A549 (cell line): ENCODE measurements at regions not wholly inside any gene's neighbourhood (a gene's known extent, or its start where the extent isn't known, plus 50 kb on each side); places are given as distances from the start of the nearest gene placed in this dataset.

Experiments
- CBX2 ChIP-seq: fragments of 200-600 bp; sonication (generic); IDR thresholded peaks from 2 replicates; pipeline ENCODE4 v1.6.1; 2016; ENCODE audit warnings: low read depth, mild to moderate bottlenecking, borderline replicate concordance
- EHMT2 ChIP-seq: fragments of 200-600 bp; sonication (generic); IDR thresholded peaks from 2 replicates; pipeline ENCODE4 v1.6.1; 2016; ENCODE audit warnings: antibody characterized with exemption, low read depth, mild to moderate bottlenecking, moderate library complexity
- JUN ChIP-seq, 2 experiments: fragments of >200 bp; sonication (Bioruptor Twin); formaldehyde crosslinking; IDR thresholded peaks; 2 replicates in 1 of 2; 3 replicates in 1 of 2; pipeline ENCODE4 v1.6.1; 2016 to 2017
- MYC ChIP-seq: IDR thresholded peaks from 2 replicates; pipeline ENCODE4 v1.6.1; 2012; ENCODE audit warnings: mild to moderate bottlenecking, inconsistent platforms, low read length, improper control_type of control experiment, borderline replicate concordance
- NPAS2 ChIP-seq: fragments of 250-450 bp; sonication (Bioruptor Pico); IDR thresholded peaks from 2 replicates; pipeline ENCODE4 v1.8.0; 2022; ENCODE audit warnings: mild to moderate bottlenecking, moderate library complexity, borderline replicate concordance
- PHF8 ChIP-seq: fragments of 200-600 bp; sonication (generic); IDR thresholded peaks from 2 replicates; pipeline ENCODE4 v1.6.1; 2016; ENCODE audit warnings: low read depth, mild to moderate bottlenecking, antibody characterized with exemption, moderate library complexity, borderline replicate concordance
- POLR2A ChIP-seq: IDR thresholded peaks from 2 replicates; pipeline ENCODE4 v1.6.1; 2012; ENCODE audit warnings: mild to moderate bottlenecking, low read length
- TF ChIP-seq, protein P1 (sequence below): fragments of >200 bp; sonication (Bioruptor Twin); formaldehyde crosslinking; IDR thresholded peaks from 3 replicates; pipeline ENCODE4 v1.5.1; 2016
- TF ChIP-seq, protein P2 (sequence below): IDR thresholded peaks from 2 replicates; pipeline ENCODE4 v1.6.1; 2012
- TF ChIP-seq, protein P3 (sequence below): fragments of 200-600 bp; sonication (generic); IDR thresholded peaks from 2 replicates; pipeline ENCODE4 v1.6.1; 2016; ENCODE audit warnings: antibody characterized with exemption, mild to moderate bottlenecking, moderate library complexity

DNA sequence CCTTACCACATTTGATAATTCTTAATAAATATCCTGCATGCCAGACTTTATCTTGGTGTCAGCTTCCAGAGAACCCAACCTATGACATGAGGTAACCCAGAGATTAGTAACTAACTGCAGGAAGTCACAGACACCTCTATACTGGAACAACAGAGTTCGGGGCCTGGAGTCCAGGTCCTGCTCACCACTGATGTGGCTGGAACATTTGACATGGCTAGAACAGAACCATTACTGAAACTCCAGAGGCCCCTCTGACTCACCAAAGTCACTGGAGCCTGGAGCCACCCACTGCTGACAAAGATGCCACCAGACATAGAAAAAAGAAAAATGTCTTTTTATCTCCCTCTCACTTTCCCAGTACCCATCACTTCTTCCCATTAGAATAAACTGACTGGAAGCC, 403.7 kb downstream of the MID1IP1 start:
- TF ChIP-seq JUN (IDR thresholded peaks at IDR 0.05), result no peak
- no peak for TF ChIP-seq POLR2A
- TF ChIP-seq, protein P1, sequence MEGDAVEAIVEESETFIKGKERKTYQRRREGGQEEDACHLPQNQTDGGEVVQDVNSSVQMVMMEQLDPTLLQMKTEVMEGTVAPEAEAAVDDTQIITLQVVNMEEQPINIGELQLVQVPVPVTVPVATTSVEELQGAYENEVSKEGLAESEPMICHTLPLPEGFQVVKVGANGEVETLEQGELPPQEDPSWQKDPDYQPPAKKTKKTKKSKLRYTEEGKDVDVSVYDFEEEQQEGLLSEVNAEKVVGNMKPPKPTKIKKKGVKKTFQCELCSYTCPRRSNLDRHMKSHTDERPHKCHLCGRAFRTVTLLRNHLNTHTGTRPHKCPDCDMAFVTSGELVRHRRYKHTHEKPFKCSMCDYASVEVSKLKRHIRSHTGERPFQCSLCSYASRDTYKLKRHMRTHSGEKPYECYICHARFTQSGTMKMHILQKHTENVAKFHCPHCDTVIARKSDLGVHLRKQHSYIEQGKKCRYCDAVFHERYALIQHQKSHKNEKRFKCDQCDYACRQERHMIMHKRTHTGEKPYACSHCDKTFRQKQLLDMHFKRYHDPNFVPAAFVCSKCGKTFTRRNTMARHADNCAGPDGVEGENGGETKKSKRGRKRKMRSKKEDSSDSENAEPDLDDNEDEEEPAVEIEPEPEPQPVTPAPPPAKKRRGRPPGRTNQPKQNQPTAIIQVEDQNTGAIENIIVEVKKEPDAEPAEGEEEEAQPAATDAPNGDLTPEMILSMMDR, result no peak
- no peak for TF ChIP-seq EHMT2
- no peak for TF ChIP-seq MYC
- no peak for TF ChIP-seq NPAS2 (CRISPR knock-in tag)
- TF ChIP-seq, protein P2, sequence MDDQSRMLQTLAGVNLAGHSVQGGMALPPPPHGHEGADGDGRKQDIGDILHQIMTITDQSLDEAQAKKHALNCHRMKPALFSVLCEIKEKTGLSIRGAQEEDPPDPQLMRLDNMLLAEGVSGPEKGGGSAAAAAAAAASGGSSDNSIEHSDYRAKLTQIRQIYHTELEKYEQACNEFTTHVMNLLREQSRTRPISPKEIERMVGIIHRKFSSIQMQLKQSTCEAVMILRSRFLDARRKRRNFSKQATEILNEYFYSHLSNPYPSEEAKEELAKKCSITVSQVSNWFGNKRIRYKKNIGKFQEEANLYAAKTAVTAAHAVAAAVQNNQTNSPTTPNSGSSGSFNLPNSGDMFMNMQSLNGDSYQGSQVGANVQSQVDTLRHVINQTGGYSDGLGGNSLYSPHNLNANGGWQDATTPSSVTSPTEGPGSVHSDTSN, result no peak
- TF ChIP-seq, protein P3, sequence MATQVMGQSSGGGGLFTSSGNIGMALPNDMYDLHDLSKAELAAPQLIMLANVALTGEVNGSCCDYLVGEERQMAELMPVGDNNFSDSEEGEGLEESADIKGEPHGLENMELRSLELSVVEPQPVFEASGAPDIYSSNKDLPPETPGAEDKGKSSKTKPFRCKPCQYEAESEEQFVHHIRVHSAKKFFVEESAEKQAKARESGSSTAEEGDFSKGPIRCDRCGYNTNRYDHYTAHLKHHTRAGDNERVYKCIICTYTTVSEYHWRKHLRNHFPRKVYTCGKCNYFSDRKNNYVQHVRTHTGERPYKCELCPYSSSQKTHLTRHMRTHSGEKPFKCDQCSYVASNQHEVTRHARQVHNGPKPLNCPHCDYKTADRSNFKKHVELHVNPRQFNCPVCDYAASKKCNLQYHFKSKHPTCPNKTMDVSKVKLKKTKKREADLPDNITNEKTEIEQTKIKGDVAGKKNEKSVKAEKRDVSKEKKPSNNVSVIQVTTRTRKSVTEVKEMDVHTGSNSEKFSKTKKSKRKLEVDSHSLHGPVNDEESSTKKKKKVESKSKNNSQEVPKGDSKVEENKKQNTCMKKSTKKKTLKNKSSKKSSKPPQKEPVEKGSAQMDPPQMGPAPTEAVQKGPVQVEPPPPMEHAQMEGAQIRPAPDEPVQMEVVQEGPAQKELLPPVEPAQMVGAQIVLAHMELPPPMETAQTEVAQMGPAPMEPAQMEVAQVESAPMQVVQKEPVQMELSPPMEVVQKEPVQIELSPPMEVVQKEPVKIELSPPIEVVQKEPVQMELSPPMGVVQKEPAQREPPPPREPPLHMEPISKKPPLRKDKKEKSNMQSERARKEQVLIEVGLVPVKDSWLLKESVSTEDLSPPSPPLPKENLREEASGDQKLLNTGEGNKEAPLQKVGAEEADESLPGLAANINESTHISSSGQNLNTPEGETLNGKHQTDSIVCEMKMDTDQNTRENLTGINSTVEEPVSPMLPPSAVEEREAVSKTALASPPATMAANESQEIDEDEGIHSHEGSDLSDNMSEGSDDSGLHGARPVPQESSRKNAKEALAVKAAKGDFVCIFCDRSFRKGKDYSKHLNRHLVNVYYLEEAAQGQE, result no peak
- TF ChIP-seq CBX2, result no peak
- no peak for TF ChIP-seq PHF8
